WTC11 (cell line): ENCODE measurements at regions not wholly inside any gene's neighbourhood (a gene's known extent, or its start where the extent isn't known, plus 50 kb on each side); places are given as distances from the start of the nearest gene placed in this dataset.

Source experiments
- ATAC-seq: fragments of 200-7000 bp; cut with Tn5 transposase; 2 replicates; pipeline ENCODE4 v1.10.0; 2021; ENCODE audit warnings: mild to moderate bottlenecking, moderate library complexity
- CTCF ChIA-PET: fragments of 300-600 bp; sonication (Branson Sonifier 250); formaldehyde crosslinking; loops from one replicate; lab custom pipeline; 2021; ENCODE audit warnings: antibody characterized with exemption; lab: Charles Lee
- POLR2A ChIA-PET: fragments of 350-600 bp; sonication (Branson Sonifier 250); formaldehyde crosslinking; loops from one replicate; lab custom pipeline; 2021; ENCODE audit warnings: antibody characterized with exemption; lab: Charles Lee
- DNase-seq: peaks from one replicate; pipeline ENCODE4 v3.0.0; 2021; ENCODE audit warnings: low spot score
- H3K27ac Mint-ChIP-seq: 2 replicates; pipeline ENCODE4 v1.8.0; 2021; ENCODE audit warnings: mixed read lengths
- H3K27me3 Mint-ChIP-seq: 2 replicates; pipeline ENCODE4 v1.8.0; 2021; ENCODE audit warnings: low read depth, mild to moderate bottlenecking, moderate library complexity, mixed read lengths
- H3K36me3 Mint-ChIP-seq: 2 replicates; pipeline ENCODE4 v1.8.0; 2021; ENCODE audit warnings: mixed read lengths
- H3K4me1 Mint-ChIP-seq: 2 replicates; pipeline ENCODE4 v1.8.0; 2022; ENCODE audit warnings: mixed read lengths
- H3K4me3 Mint-ChIP-seq: 2 replicates; pipeline ENCODE4 v1.8.0; 2021; ENCODE audit warnings: mild to moderate bottlenecking, moderate library complexity, mixed read lengths
- H3K9me3 Mint-ChIP-seq: 2 replicates; pipeline ENCODE4 v1.8.0; 2021; ENCODE audit warnings: mixed read lengths
- E2F4 ChIP-seq: sonication (generic); formaldehyde crosslinking; IDR thresholded peaks from 2 replicates; pipeline ENCODE4 v1.8.1; 2022; ENCODE audit warnings: low read depth, mild to moderate bottlenecking, moderate library complexity, missing genetic modification reagents, borderline replicate concordance
- E2F5 ChIP-seq: sonication (generic); formaldehyde crosslinking; IDR thresholded peaks from 2 replicates; pipeline ENCODE4 v1.8.1; 2022; ENCODE audit warnings: mild to moderate bottlenecking, moderate library complexity, missing genetic modification reagents
- ELF4 ChIP-seq: sonication (generic); formaldehyde crosslinking; IDR thresholded peaks from 2 replicates; pipeline ENCODE4 v1.8.1; 2022; ENCODE audit warnings: low read depth, mild to moderate bottlenecking, moderate library complexity, missing genetic modification reagents
- ERG ChIP-seq: fragments of 250-450 bp; sonication (Bioruptor Pico); IDR thresholded peaks from 2 replicates; pipeline ENCODE4 v1.8.0; 2021; ENCODE audit warnings: mild to moderate bottlenecking
- FOXK1 ChIP-seq: sonication (generic); formaldehyde crosslinking; IDR thresholded peaks from 2 replicates; pipeline ENCODE4 v1.8.0; 2022; ENCODE audit warnings: mild to moderate bottlenecking, moderate library complexity, missing genetic modification reagents
- FOXP1 ChIP-seq: sonication (generic); formaldehyde crosslinking; IDR thresholded peaks from 2 replicates; pipeline ENCODE4 v1.8.0; 2022; ENCODE audit warnings: missing genetic modification reagents, mild to moderate bottlenecking, moderate library complexity, borderline replicate concordance
- GTF2I ChIP-seq: fragments of 250-450 bp; sonication (Bioruptor Pico); conservative IDR thresholded peaks from 2 replicates; pipeline ENCODE4 v1.4.0; 2021; ENCODE audit warnings: mild to moderate bottlenecking
- HMGA2 ChIP-seq: fragments of 250-450 bp; sonication (Bioruptor Pico); IDR thresholded peaks from 2 replicates; pipeline ENCODE4 v1.4.0; 2021; ENCODE audit warnings: mild to moderate bottlenecking, moderate library complexity
- JAZF1 ChIP-seq: fragments of 250-450 bp; sonication (Bioruptor Pico); IDR thresholded peaks from 2 replicates; pipeline ENCODE4 v1.9.0; 2021; ENCODE audit warnings: moderate library complexity, mild to moderate bottlenecking, inconsistent platforms
- JUN ChIP-seq: sonication (generic); formaldehyde crosslinking; IDR thresholded peaks from 2 replicates; pipeline ENCODE4 v1.8.0; 2023; ENCODE audit warnings: mild to moderate bottlenecking, missing genetic modification reagents
- MYBL2 ChIP-seq: sonication (generic); formaldehyde crosslinking; IDR thresholded peaks from 2 replicates; pipeline ENCODE4 v1.8.1; 2023; ENCODE audit warnings: mild to moderate bottlenecking, moderate library complexity, missing genetic modification reagents
- NFYB ChIP-seq: sonication (generic); formaldehyde crosslinking; conservative IDR thresholded peaks from 2 replicates; pipeline ENCODE4 v1.8.0; 2022; ENCODE audit warnings: low read depth, missing genetic modification reagents
- NR3C1 ChIP-seq: sonication (generic); formaldehyde crosslinking; conservative IDR thresholded peaks from 2 replicates; pipeline ENCODE4 v1.8.1; 2023; ENCODE audit warnings: low read depth, mild to moderate bottlenecking, missing genetic modification reagents
- SMAD4 ChIP-seq: sonication (generic); formaldehyde crosslinking; IDR thresholded peaks from 2 replicates; pipeline ENCODE4 v1.8.0; 2022; ENCODE audit warnings: mild to moderate bottlenecking, missing genetic modification reagents
- USF2 ChIP-seq: sonication (generic); formaldehyde crosslinking; IDR thresholded peaks from 2 replicates; pipeline ENCODE4 v1.8.1; 2023; ENCODE audit warnings: mild to moderate bottlenecking, missing genetic modification reagents, moderate library complexity
- ZNF232 ChIP-seq: sonication (generic); formaldehyde crosslinking; IDR thresholded peaks from 2 replicates; pipeline ENCODE4 v1.8.0; 2022; ENCODE audit warnings: mild to moderate bottlenecking, missing genetic modification reagents

- DNase-seq: no peak
- H3K27ac Mint-ChIP-seq: no peak overlapping the region
- ATAC-seq: no peak
- POLR2A ChIA-PET: no interaction called here
- no peak for TF ChIP-seq ELF4 (CRISPR knock-in tag)
- no peak for TF ChIP-seq E2F4 (CRISPR knock-in tag)
- TF ChIP-seq JAZF1 (CRISPR knock-in tag): no peak
- no peak for TF ChIP-seq SMAD4 (CRISPR knock-in tag)
- TF ChIP-seq NFYB (CRISPR knock-in tag): no peak
- no peak for TF ChIP-seq GTF2I
- no peak for TF ChIP-seq MYBL2 (CRISPR knock-in tag)
- no peak for TF ChIP-seq ERG (CRISPR knock-in tag)
- no peak for TF ChIP-seq JUN (CRISPR knock-in tag)
- TF ChIP-seq USF2 (CRISPR knock-in tag): no peak
- no peak for TF ChIP-seq ZNF232 (CRISPR knock-in tag)
- TF ChIP-seq HMGA2: no peak
- no peak for TF ChIP-seq NR3C1
- H3K36me3 Mint-ChIP-seq: peaks cover 37% of the 10 kb centered on the region
- H3K4me1 Mint-ChIP-seq: peaks cover 64% of the 10 kb centered on the region
- CTCF ChIA-PET: no interaction called here
- H3K4me3 Mint-ChIP-seq: no peak overlapping the region
- H3K9me3 Mint-ChIP-seq: peaks cover 16% of the 10 kb centered on the region
- no peaks in the 10 kb centered on the region for H3K27me3 Mint-ChIP-seq
Measured at GRCh38 chrX:6852869-6853268, 294.6 kb upstream of the STS start.

GRCh38 chrX:6852121-6852520 lies 295.4 kb upstream of the STS start:
- H3K4me3 Mint-ChIP-seq: no peak overlapping the region
- TF ChIP-seq E2F5 (CRISPR knock-in tag): no peak
- peaks cover 23% of the 10 kb centered on the region for H3K9me3 Mint-ChIP-seq
- H3K36me3 Mint-ChIP-seq: peaks cover 41% of the 10 kb centered on the region
- H3K4me1 Mint-ChIP-seq: peaks cover 60% of the 10 kb centered on the region
- H3K27ac Mint-ChIP-seq: no peak overlapping the region
- CTCF ChIA-PET: no interaction called here
- no peak for DNase-seq
- ATAC-seq: no peak
- POLR2A ChIA-PET: no interaction called here
- H3K27me3 Mint-ChIP-seq: no peaks in the 10 kb centered on the region

GRCh38 chrX:6851140-6851539 lies 296.4 kb upstream of the STS start:
- H3K4me1 Mint-ChIP-seq: peaks cover 52% of the 10 kb centered on the region
- no peaks in the 10 kb centered on the region for H3K27me3 Mint-ChIP-seq
- ATAC-seq (no peak), DNase-seq (no peak)
- H3K4me3 Mint-ChIP-seq: no peak overlapping the region
- peaks cover 23% of the 10 kb centered on the region for H3K9me3 Mint-ChIP-seq
- ChIA-PET CTCF (no interaction called here), POLR2A (no interaction called here)
- H3K27ac Mint-ChIP-seq: no peak overlapping the region
- peaks cover 41% of the 10 kb centered on the region for H3K36me3 Mint-ChIP-seq
- TF ChIP-seq FOXK1: no peak
- TF ChIP-seq E2F4 (CRISPR knock-in tag): no peak
- TF ChIP-seq FOXP1 (CRISPR knock-in tag): no peak
- TF ChIP-seq, all 79 proteins: peak for 0
